Activated T-cell treated with anti-CD3 and anti-CD28 coated beads, Interleukin-2, amount 50 U/mL, for 72 hours (primary cell): ENCODE measurements at regions not wholly inside any gene's neighbourhood (a gene's known extent, or its start where the extent isn't known, plus 50 kb on each side); places are given as distances from the start of the nearest gene placed in this dataset.

Experiments used
- ATAC-seq, 2 donors: fragments of 150-1000 bp; cut with Tn5 transposase; replicated peaks in 1 of 2; 2 replicates each; pipeline ENCODE4 v1.10.0; 2021; ENCODE audit warnings: moderate library complexity in 2 of 2, mild to moderate bottlenecking in 1 of 2
- DNase-seq, 2 donors: peaks; one replicate each; pipeline ENCODE4 v3.0.0; 2021 to 2022; ENCODE audit warnings: mixed read lengths in 1 of 2
- H3K27ac Mint-ChIP-seq: one replicate; pipeline ENCODE4 v1.8.0; 2022; ENCODE audit warnings: mild to moderate bottlenecking, moderate library complexity, mixed read lengths
- H3K27me3 Mint-ChIP-seq: one replicate; pipeline ENCODE4 v1.8.0; 2022; ENCODE audit warnings: low read depth, mixed read lengths
- H3K36me3 Mint-ChIP-seq, 2 donors: one replicate each; pipeline ENCODE4 v1.8.0; 2022; ENCODE audit warnings: mixed read lengths in 2 of 2, mild to moderate bottlenecking in 1 of 2; ENCODE audit not compliant: insufficient read depth in 2 of 2
- H3K4me1 Mint-ChIP-seq: one replicate; pipeline ENCODE4 v1.8.0; 2022; ENCODE audit warnings: low read depth, mixed read lengths
- H3K4me3 Mint-ChIP-seq, 2 donors: one replicate each; pipeline ENCODE4 v1.8.0; 2022; ENCODE audit warnings: mild to moderate bottlenecking in 2 of 2, mixed read lengths in 2 of 2, moderate library complexity in 2 of 2
- H3K9me3 Mint-ChIP-seq, 2 donors: one replicate each; pipeline ENCODE4 v1.8.0; 2022; ENCODE audit warnings: mixed read lengths in 2 of 2

DNA sequence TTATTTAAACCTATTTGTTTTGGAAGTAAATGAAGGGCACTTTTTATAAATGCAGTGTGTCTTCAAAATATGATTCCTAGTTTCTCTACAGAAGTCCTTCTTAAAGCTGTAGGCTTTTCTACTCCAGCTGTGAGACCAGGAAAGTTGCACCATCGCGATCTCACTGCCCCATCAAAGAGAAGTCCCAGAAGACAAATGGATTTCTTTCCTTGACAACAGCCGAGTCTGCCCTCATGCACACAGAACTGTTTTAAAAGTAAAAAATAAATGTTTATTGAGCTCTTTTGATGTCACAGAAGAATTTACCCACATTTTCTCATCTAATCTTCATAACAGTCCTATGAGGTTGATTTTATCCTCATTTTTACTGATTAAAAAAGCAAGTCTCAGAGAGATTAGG, 324.4 kb upstream of the NT5E start:
- no peak overlapping the region for H3K27ac Mint-ChIP-seq
- H3K36me3 Mint-ChIP-seq = no peaks in the 10 kb centered on the region
- no peaks in the 10 kb centered on the region for H3K27me3 Mint-ChIP-seq
- no peak for ATAC-seq
- no peak for DNase-seq
- H3K4me3 Mint-ChIP-seq = no peak overlapping the region
- H3K4me1 Mint-ChIP-seq = no peaks in the 10 kb centered on the region
- peaks cover 2% of the 10 kb centered on the region in 2 donors for H3K9me3 Mint-ChIP-seq

DNA sequence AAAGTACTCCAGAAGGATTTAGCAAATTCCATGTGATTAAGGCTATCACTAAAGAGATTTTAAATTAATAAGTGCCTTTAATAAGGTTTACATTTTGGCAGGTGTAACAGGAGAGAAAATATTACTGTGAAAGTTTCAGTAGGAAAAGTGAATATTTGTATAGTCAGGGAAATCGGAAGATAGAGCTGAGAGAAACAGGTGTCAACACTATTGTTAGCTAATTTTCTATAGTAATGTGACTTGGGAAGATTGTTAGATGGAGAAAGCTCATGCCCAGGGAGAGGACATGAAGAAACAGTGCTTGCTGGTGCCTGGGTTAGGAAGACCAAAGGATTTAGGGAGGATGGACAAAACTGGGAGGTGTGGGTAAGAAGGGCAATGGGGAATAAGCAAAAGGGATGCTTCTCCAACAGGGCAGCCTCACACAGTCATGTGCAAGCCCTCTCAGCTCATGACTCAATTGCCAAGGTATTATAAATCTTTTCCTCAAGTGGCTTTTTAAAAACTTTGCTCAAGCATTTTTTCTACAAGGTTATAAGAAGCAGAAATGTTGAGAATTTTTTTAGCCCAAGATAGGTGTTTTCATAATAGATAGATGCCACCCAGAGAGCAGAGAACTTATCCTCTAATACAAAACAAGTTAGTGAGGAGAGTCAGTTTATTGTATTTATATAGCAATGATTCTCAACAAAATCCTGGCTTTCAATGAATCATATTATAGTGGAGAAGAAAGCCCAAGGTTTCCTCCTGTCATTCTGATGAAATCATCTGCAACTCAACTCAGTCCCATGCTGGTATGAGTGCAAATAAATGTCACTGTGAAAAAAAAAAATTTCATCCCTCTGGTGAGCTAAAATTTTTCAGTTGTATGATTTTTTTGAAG, 325.2 kb upstream of the NT5E start:
- peaks cover 0 to 4% of the 10 kb centered on the region in 2 donors for H3K9me3 Mint-ChIP-seq
- no peak overlapping the region for H3K4me3 Mint-ChIP-seq
- no peaks in the 10 kb centered on the region for H3K36me3 Mint-ChIP-seq
- no peak overlapping the region for H3K27ac Mint-ChIP-seq
- no peak for ATAC-seq
- no peak for DNase-seq
- no peaks in the 10 kb centered on the region for H3K4me1 Mint-ChIP-seq
- no peaks in the 10 kb centered on the region for H3K27me3 Mint-ChIP-seq

DNA sequence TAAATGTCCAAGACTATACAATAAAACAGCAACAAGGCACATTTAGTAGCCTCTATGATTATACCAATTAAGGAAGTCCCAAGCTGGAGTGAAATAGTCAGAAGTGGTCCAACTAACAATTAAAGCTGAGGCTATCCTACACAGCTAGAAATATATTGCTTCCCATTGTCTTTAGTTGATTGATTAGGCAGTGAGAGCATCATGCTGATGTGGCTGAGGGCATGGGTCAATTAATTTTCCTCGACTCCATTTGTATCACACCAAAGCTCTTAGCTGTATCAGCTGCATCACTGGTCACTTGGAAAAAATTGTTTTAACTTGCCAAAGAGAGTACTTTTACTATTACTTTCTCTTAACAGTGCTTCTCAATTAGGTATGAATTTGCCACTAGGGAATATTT, 328.7 kb upstream of the NT5E start:
- no peaks in the 10 kb centered on the region for H3K36me3 Mint-ChIP-seq
- DNase-seq (no peak), ATAC-seq (no peak)
- peaks cover 0 to 3% of the 10 kb centered on the region in 2 donors for H3K9me3 Mint-ChIP-seq
- H3K4me1 Mint-ChIP-seq = no peaks in the 10 kb centered on the region
- no peak overlapping the region for H3K4me3 Mint-ChIP-seq
- no peaks in the 10 kb centered on the region for H3K27me3 Mint-ChIP-seq
- H3K27ac Mint-ChIP-seq = no peak overlapping the region

DNA sequence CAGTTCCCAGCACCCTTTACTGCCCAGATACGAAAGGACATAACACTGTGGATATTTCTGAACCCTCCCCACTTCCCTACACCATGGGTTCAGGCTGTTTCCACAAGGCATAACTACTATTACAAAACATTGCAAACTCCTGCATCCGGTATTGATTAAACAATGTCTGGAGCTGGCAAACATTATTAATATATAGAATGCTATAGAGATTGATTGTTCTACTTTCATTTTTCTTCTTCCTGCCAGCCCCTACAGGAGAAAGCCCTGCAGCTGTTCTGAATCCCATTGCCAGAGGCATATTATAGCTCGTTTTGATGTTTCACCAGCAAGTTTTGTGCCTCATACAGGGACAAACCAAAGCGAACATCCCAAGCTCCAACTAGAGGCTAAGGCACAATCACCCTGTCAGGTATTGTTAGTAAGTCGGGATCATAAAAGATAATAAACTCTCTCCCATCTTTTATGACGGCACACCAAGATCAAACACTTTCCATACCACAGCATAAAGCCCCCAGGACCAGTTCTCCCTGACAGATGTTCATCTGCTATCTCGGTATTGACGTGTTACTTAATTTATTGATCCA, 331.1 kb upstream of the NT5E start:
- H3K27ac Mint-ChIP-seq = no peak overlapping the region
- H3K9me3 Mint-ChIP-seq = peaks cover 0 to 3% of the 10 kb centered on the region in 2 donors
- H3K4me3 Mint-ChIP-seq = no peak overlapping the region
- no peaks in the 10 kb centered on the region for H3K27me3 Mint-ChIP-seq
- DNase-seq (no peak), ATAC-seq (no peak)
- no peaks in the 10 kb centered on the region for H3K36me3 Mint-ChIP-seq
- no peaks in the 10 kb centered on the region for H3K4me1 Mint-ChIP-seq

DNA sequence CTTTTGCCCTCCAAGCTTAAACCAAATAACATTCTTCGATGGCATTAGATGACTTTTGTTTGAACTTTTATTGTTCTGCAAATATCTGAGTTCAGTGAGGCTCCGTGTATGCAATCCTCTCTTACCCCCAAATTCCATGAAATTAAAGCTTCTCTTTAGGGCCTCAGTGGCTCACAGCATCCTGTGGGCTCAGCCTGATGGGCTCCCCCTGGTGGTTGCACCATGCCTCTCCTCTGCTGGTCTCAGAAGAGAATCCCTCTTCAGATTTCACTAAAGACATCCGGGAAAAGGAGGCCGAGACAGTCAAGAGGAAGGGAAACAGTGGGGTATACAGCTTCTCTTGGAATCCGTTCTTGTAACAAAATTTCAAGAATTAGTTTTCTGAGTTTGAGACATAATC, 331.6 kb upstream of the NT5E start:
- Mint-ChIP-seq H3K9me3 (peaks cover 0 to 3% of the 10 kb centered on the region in 2 donors), H3K4me1 (no peaks in the 10 kb centered on the region), H3K4me3 (no peak overlapping the region), H3K36me3 (no peaks in the 10 kb centered on the region), H3K27me3 (no peaks in the 10 kb centered on the region), H3K27ac (no peak overlapping the region)
- DNase-seq (no peak), ATAC-seq (no peak)

DNA sequence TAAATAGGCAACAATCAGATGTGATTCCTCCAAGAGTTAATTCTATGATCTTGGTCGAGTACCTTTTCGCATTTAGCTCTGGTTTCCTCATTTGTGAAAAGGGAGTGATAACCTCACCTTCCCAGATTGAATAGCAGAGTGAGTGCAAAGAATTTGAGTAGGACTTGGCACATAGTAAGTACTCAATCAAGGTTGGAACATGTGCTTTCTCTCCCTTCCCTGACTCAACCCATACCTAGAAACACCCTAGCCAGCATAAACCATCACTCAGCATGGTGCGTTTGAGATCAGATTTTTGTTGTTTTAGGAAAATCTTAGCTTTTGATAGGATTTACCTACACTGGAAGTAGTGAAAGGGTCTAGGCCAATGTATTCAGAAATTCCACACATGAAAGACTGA, 333.4 kb upstream of the NT5E start:
- H3K36me3 Mint-ChIP-seq = no peaks in the 10 kb centered on the region
- peaks cover 0 to 3% of the 10 kb centered on the region in 2 donors for H3K9me3 Mint-ChIP-seq
- ATAC-seq (no peak), DNase-seq (no peak)
- H3K4me3 Mint-ChIP-seq = no peak overlapping the region
- no peaks in the 10 kb centered on the region for H3K4me1 Mint-ChIP-seq
- H3K27me3 Mint-ChIP-seq = no peaks in the 10 kb centered on the region
- no peak overlapping the region for H3K27ac Mint-ChIP-seq

DNA sequence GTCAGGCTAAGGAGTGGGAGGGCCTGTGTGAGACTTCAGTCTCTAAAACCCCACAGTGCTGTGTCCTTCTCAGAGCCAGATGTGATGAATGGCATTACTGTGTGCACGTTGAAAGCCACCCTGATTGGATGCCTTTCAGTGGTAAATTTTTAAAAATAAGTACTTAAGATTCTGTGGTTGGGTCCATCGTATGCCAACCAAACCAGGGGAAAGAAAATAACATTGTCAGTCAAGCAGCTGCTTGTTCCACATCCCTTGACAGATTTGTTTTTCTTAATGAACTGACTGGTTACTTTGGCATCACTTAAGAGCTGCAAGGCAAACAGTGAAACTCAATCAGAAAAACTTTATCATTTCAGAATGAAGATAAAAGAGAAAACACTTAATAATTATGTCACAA, 334.0 kb upstream of the NT5E start:
- Mint-ChIP-seq H3K27ac (no peak overlapping the region), H3K27me3 (no peaks in the 10 kb centered on the region), H3K36me3 (no peaks in the 10 kb centered on the region), H3K9me3 (peaks cover 0 to 3% of the 10 kb centered on the region in 2 donors), H3K4me1 (no peaks in the 10 kb centered on the region), H3K4me3 (no peak overlapping the region)
- DNase-seq (no peak), ATAC-seq (no peak)

DNA sequence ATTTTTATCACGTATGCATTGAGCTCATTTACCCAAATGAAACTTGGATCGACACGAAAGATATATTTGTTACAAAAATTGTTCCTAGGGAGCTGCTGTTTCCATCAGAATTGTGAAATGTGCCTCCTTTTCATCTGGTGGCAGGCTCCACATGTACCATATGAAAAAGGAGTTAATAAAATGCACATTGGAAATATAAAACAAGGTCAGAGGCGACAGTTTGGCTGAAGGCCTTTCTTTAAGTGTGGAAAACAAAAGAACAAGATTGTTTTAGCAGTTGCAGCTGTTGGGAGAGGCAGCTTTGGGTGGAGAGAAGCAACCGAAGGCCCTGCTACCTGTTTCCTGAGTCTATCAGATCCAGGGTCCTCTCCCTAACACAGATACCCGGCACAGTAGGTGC, 334.5 kb upstream of the NT5E start:
- no peaks in the 10 kb centered on the region for H3K27me3 Mint-ChIP-seq
- DNase-seq (no peak), ATAC-seq (no peak)
- H3K9me3 Mint-ChIP-seq = peaks cover 0 to 3% of the 10 kb centered on the region in 2 donors
- no peaks in the 10 kb centered on the region for H3K4me1 Mint-ChIP-seq
- H3K4me3 Mint-ChIP-seq = no peak overlapping the region
- H3K27ac Mint-ChIP-seq = no peak overlapping the region
- H3K36me3 Mint-ChIP-seq = no peaks in the 10 kb centered on the region

DNA sequence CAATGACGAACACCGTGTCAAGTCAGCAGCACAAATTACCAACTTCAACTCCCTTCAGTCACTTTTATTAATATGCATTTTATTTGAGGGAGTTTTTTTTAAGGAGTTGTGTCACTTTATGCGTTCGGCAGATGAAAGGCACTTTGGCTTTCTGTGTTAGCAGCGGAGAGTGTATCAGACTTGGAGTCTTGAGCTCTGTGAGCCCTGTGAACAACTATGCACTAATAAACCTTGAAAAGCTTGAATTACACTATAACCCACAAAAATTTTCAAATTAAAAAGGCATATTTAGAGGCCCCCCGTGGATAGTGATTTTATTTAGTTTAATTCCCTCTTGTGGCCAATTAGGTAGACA, 335.3 kb upstream of the NT5E start:
- no peak for DNase-seq
- Mint-ChIP-seq H3K36me3 (no peaks in the 10 kb centered on the region), H3K4me1 (no peaks in the 10 kb centered on the region), H3K27me3 (no peaks in the 10 kb centered on the region), H3K9me3 (no peaks in the 10 kb centered on the region), H3K27ac (no peak overlapping the region), H3K4me3 (no peak overlapping the region)
- ATAC-seq = no peak

DNA sequence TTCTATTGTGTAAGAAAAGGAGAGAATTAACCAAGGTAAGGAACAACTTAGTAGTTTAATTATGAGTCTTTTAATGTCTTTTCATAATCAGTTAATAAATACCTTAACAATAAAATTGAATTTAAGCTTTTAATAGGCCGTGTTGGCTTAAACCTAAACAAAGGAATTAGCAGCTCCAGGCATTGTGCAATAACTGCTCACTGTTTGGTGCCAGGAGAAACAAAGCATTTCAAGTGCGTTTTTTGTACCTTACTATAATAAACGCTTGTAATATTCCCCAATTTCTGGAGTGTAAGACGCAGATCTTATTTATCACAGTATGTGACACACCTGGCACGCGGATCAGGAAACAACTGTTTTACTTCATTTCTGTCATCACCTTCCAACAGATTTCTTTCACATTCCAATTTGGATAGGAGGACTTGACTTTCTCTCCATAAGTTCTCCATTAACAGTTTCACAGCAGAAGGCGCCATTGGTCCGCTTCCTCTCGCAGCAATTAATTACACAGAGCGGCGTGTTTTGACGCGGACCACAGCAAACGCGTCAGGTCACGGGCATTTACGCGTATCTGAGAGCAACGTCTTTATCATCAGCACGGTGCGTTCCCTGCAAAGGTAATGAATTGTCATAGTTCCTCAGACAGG, 335.8 kb upstream of the NT5E start:
- Mint-ChIP-seq H3K36me3 (no peaks in the 10 kb centered on the region), H3K4me3 (no peak overlapping the region), H3K4me1 (no peaks in the 10 kb centered on the region), H3K27me3 (no peaks in the 10 kb centered on the region), H3K27ac (no peak overlapping the region), H3K9me3 (no peaks in the 10 kb centered on the region)
- ATAC-seq (no peak), DNase-seq (no peak)

DNA sequence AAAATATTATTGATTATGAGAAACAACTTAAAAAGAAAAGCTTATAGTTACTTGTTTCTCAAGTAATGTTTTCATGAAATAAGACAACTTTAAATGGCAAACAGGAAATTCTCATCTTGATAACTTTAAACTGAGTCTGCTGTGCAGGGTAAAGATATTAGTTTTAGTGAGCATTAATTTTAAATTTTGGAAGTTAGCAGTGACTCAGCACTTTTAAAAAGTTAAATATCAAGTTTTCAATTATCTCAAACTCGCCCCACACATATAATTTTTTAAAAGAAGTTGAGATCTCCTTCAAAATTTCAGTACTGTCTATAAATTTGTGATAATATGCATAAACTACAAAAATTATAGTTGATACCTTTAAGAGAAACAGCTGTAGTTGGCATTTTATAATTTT, 337.3 kb upstream of the NT5E start:
- no peaks in the 10 kb centered on the region for H3K27me3 Mint-ChIP-seq
- H3K27ac Mint-ChIP-seq = no peak overlapping the region
- DNase-seq (no peak), ATAC-seq (no peak)
- no peaks in the 10 kb centered on the region for H3K9me3 Mint-ChIP-seq
- no peak overlapping the region for H3K4me3 Mint-ChIP-seq
- no peaks in the 10 kb centered on the region for H3K4me1 Mint-ChIP-seq
- H3K36me3 Mint-ChIP-seq = no peaks in the 10 kb centered on the region

DNA sequence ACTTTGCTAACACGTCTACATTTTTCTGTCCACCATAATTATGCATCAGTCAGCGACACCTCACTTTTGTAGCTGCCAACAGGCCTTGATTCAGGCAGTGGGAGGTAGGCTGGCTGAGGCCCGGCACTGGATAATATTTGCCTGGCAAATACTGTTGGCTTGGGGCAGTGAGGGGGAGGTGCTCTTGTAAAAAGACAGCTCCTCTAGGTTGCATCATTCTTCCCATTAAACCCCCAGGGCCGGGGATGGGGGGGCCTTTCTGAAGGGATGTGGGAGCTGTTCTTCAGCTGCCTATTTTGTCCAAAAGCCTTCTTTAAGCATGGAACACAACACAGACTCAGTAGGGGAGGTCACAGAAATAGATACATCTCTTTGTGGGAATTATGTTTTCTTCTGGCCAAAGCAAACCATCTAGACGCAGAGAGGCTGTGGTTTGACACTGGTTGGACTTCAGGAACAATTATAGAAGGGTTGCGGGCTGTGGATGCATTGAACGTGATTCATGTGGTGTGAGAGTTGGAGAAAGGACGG, 338.3 kb upstream of the NT5E start:
- no peak for ATAC-seq
- no peak overlapping the region for H3K27ac Mint-ChIP-seq
- no peaks in the 10 kb centered on the region for H3K36me3 Mint-ChIP-seq
- H3K9me3 Mint-ChIP-seq = no peaks in the 10 kb centered on the region
- no peak overlapping the region for H3K4me3 Mint-ChIP-seq
- no peaks in the 10 kb centered on the region for H3K4me1 Mint-ChIP-seq
- H3K27me3 Mint-ChIP-seq = no peaks in the 10 kb centered on the region
- DNase-seq = no peak

DNA sequence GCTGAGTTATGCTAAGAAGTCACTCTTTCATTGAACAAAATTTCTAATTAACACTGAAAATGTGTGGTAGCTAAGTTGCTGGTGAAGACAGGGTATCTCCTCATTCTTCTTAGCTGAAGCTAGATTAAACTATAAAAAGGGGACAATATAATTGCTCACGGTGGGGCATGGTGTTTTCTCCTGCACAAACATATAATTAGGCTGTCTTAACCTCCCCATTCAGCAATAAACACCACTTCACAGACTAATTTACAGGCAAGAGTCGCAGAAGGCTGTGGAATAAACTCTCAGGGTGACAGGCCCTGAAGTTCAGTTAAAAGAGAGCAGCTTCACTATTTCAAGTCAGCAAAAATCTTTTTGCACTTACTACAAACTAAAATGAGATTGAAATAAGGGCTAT, 338.9 kb upstream of the NT5E start:
- ATAC-seq (no peak), DNase-seq (no peak)
- Mint-ChIP-seq H3K9me3 (no peaks in the 10 kb centered on the region), H3K27me3 (no peaks in the 10 kb centered on the region), H3K4me3 (no peak overlapping the region), H3K36me3 (no peaks in the 10 kb centered on the region), H3K4me1 (no peaks in the 10 kb centered on the region), H3K27ac (no peak overlapping the region)
